Trophoblast cell (in vitro differentiated cells and primary cell): ENCODE measurements at regions not wholly inside any gene's neighbourhood (a gene's known extent, or its start where the extent isn't known, plus 50 kb on each side); places are given as distances from the start of the nearest gene placed in this dataset.

ENCODE experiments used
- DNase-seq, 2 donors: peaks; one replicate each; pipeline ENCODE4 v3.0.0-alpha.2; 2016
- H2AFZ ChIP-seq: 2 replicates; pipeline ENCODE4 v1.6.1; 2013; ENCODE audit warnings: low read length, moderate library complexity, mild to moderate bottlenecking; ENCODE audit not compliant: insufficient read depth, poor library complexity
- H2AK5ac ChIP-seq: 2 replicates; pipeline ENCODE4 v1.6.1; 2013; ENCODE audit warnings: mild to moderate bottlenecking, low read length
- H2BK120ac ChIP-seq: 2 replicates; pipeline ENCODE4 v1.6.1; 2013; ENCODE audit warnings: low read length, mild to moderate bottlenecking, moderate library complexity; ENCODE audit not compliant: insufficient read depth, poor library complexity
- H2BK12ac ChIP-seq: 2 replicates; pipeline ENCODE4 v1.6.1; 2013; ENCODE audit warnings: mild to moderate bottlenecking, low read length, moderate library complexity
- H2BK5ac ChIP-seq: 2 replicates; pipeline ENCODE4 v1.6.1; 2013; ENCODE audit warnings: low read length, low read depth, moderate library complexity, mild to moderate bottlenecking; ENCODE audit not compliant: poor library complexity
- H3K14ac ChIP-seq: 2 replicates; pipeline ENCODE4 v1.6.1; 2013; ENCODE audit warnings: mild to moderate bottlenecking, low read length
- H3K18ac ChIP-seq: 2 replicates; pipeline ENCODE4 v1.6.1; 2013; ENCODE audit warnings: mild to moderate bottlenecking, low read length
- H3K23ac ChIP-seq: 2 replicates; pipeline ENCODE4 v1.6.1; 2013; ENCODE audit warnings: low read length
- H3K27ac ChIP-seq: 2 replicates; pipeline ENCODE4 v1.5.1; 2013; ENCODE audit warnings: low read depth, mild to moderate bottlenecking, inconsistent platforms, low read length, moderate library complexity
- H3K27me3 ChIP-seq: 2 replicates; pipeline ENCODE4 v1.6.1; 2013; ENCODE audit warnings: inconsistent platforms, mild to moderate bottlenecking, low read length, moderate library complexity; ENCODE audit not compliant: insufficient read depth
- H3K36me3 ChIP-seq, 2 experiments: 1 replicate in 1 of 2; 2 replicates in 1 of 2; pipeline ENCODE4 v1.6.1; 2013; ENCODE audit warnings: low read length in 2 of 2, mild to moderate bottlenecking in 2 of 2, moderate library complexity in 1 of 2; ENCODE audit not compliant: insufficient read depth in 2 of 2, control insufficient read depth in 1 of 2
- H3K4ac ChIP-seq: 2 replicates; pipeline ENCODE4 v1.6.1; 2013; ENCODE audit warnings: low read depth, mild to moderate bottlenecking, low read length, moderate library complexity
- H3K4me1 ChIP-seq, 2 experiments: 1 replicate in 1 of 2; 2 replicates in 1 of 2; pipeline ENCODE4 v1.6.1; 2013; ENCODE audit warnings: low read length in 2 of 2, mild to moderate bottlenecking in 2 of 2, moderate library complexity in 1 of 2; ENCODE audit not compliant: insufficient read depth in 2 of 2, control insufficient read depth in 1 of 2
- H3K4me2 ChIP-seq: 2 replicates; pipeline ENCODE4 v1.6.1; 2013; ENCODE audit warnings: inconsistent platforms, mild to moderate bottlenecking, low read length, moderate library complexity
- H3K4me3 ChIP-seq: 2 replicates; pipeline ENCODE4 v1.5.1; 2013; ENCODE audit warnings: mild to moderate bottlenecking, low read depth, low read length, inconsistent platforms
- H3K79me1 ChIP-seq: one replicate; pipeline ENCODE4 v1.6.1; 2013; ENCODE audit warnings: low read length
- H3K79me2 ChIP-seq: 2 replicates; pipeline ENCODE4 v1.6.1; 2013; ENCODE audit warnings: low read length, mild to moderate bottlenecking; ENCODE audit not compliant: control insufficient read depth, insufficient read depth, poor library complexity
- H3K9ac ChIP-seq: 2 replicates; pipeline ENCODE4 v1.6.1; 2013; ENCODE audit warnings: mild to moderate bottlenecking, low read length
- H3K9me3 ChIP-seq: 2 replicates; pipeline ENCODE4 v1.6.1; 2013; ENCODE audit warnings: low read depth, mild to moderate bottlenecking, control low read depth, inconsistent platforms, low read length; ENCODE audit not compliant: insufficient read depth
- H4K12ac ChIP-seq: 2 replicates; pipeline ENCODE4 v1.6.1; 2013; ENCODE audit warnings: low read depth, mild to moderate bottlenecking, low read length, moderate library complexity
- H4K8ac ChIP-seq: 2 replicates; pipeline ENCODE4 v1.6.1; 2013; ENCODE audit warnings: low read depth, mild to moderate bottlenecking, low read length, moderate library complexity
- H4K91ac ChIP-seq: one replicate; pipeline ENCODE4 v1.6.1; 2013; ENCODE audit warnings: low read depth, mild to moderate bottlenecking, low read length, moderate library complexity
- WGBS: extraction: QIAGEN DNeasy Blood & Tissue Kit; methylation state at CpG from one replicate; pipeline ENCODE4 v1.1.7; 2013; ENCODE audit warnings: missing lambda C conversion rate; ENCODE audit not compliant: insufficient read length, insufficient coverage; ENCODE audit errors: extremely low coverage; 5-methylcytosine and 5-hydroxymethylcytosine counted together

DNA sequence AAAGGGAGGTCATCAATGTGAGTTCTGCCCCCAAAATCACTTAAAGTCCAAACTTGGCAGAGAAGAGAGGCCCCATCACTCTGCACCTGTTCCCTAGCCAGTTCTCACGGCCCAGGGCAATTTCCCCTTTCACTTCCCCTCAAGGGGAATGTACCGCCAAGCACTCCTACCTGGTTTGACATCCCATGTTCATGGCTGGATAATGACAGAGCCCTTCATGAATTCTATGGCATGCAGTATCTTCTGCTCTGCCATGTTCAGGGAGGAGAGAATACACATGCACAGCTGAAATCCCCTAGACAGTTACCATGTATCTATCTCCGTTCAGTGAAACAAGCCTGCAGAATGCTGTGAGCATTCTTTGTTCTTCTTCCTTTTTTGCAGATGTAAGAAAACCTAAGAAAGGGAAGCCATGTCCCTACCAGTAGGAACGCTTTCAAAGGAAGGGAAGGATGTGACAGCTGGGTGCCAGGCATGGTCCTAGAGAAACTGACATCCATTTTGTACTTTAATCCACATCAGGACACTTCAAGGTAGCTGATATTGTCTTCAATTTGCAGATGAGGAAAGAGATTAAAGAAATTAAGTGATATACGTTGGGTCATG, 79.8 kb upstream of the ARID1B start:
- DNase-seq: no peak
- H3K79me2 ChIP-seq: no peaks in the 10 kb centered on the region
- no peaks in the 10 kb centered on the region for H3K79me1 ChIP-seq
- no peak overlapping the region for H2AFZ ChIP-seq
- H4K91ac ChIP-seq: no peak overlapping the region
- H2AK5ac ChIP-seq: no peak overlapping the region
- H4K12ac ChIP-seq: no peak overlapping the region
- H3K36me3 ChIP-seq: no peaks in the 10 kb centered on the region
- no peak overlapping the region for H3K9ac ChIP-seq
- WGBS: 100% methylated on average over 1 of the region's 5 CpGs
- no peaks in the 10 kb centered on the region for H3K27me3 ChIP-seq
- H3K4me1 ChIP-seq: peaks cover 3 to 9% of the 10 kb centered on the region in 2 experiments
- H3K18ac ChIP-seq: no peak overlapping the region
- no peak overlapping the region for H3K27ac ChIP-seq
- H3K4me2 ChIP-seq: no peak overlapping the region
- no peak overlapping the region for H2BK12ac ChIP-seq
- no peaks in the 10 kb centered on the region for H3K9me3 ChIP-seq
- H4K8ac ChIP-seq: no peak overlapping the region
- H3K14ac ChIP-seq: no peak overlapping the region
- H2BK120ac ChIP-seq: no peak overlapping the region
- no peak overlapping the region for H3K23ac ChIP-seq
- H2BK5ac ChIP-seq: no peak overlapping the region
- no peak overlapping the region for H3K4ac ChIP-seq
- H3K4me3 ChIP-seq: no peak overlapping the region

GRCh38 chr6:156695742-156696141, 81.4 kb upstream of the ARID1B start:
- Histone ChIP-seq H2BK12ac (no peak overlapping the region), H3K4ac (no peak overlapping the region), H2BK120ac (no peak overlapping the region), H3K9ac (no peak overlapping the region), H3K18ac (no peak overlapping the region), H3K23ac (no peak overlapping the region), H3K27ac (no peak overlapping the region), H3K9me3 (no peaks in the 10 kb centered on the region), H2AFZ (no peak overlapping the region), H3K4me3 (no peak overlapping the region), H3K79me1 (no peaks in the 10 kb centered on the region), H3K79me2 (no peaks in the 10 kb centered on the region), H3K4me2 (no peak overlapping the region), H3K4me1 (peaks cover 3 to 9% of the 10 kb centered on the region in 2 experiments), H3K36me3 (no peaks in the 10 kb centered on the region), H4K8ac (no peak overlapping the region), H2BK5ac (no peak overlapping the region), H3K27me3 (no peaks in the 10 kb centered on the region), H2AK5ac (no peak overlapping the region), H4K91ac (no peak overlapping the region), H4K12ac (no peak overlapping the region), H3K14ac (no peak overlapping the region)
- no peak for DNase-seq
- WGBS: no CpG with 5 or more reads among the region's 6 CpGs

- Histone ChIP-seq H3K14ac (no peak overlapping the region), H4K91ac (no peak overlapping the region), H3K27ac (no peak overlapping the region), H3K79me1 (no peaks in the 10 kb centered on the region), H3K36me3 (no peaks in the 10 kb centered on the region), H3K9ac (no peak overlapping the region), H4K12ac (no peak overlapping the region), H2BK120ac (no peak overlapping the region), H3K79me2 (no peaks in the 10 kb centered on the region), H2BK12ac (no peak overlapping the region), H3K27me3 (no peaks in the 10 kb centered on the region), H3K9me3 (no peaks in the 10 kb centered on the region), H4K8ac (no peak overlapping the region), H3K4me1 (peaks cover 3 to 9% of the 10 kb centered on the region in 2 experiments), H2AFZ (no peak overlapping the region), H3K23ac (no peak overlapping the region), H2AK5ac (no peak overlapping the region), H2BK5ac (no peak overlapping the region), H3K18ac (no peak overlapping the region), H3K4ac (no peak overlapping the region), H3K4me3 (no peak overlapping the region), H3K4me2 (no peak overlapping the region)
- no peak for DNase-seq
- no CpG with 5 or more reads among the region's 2 CpGs for WGBS
These were observed 82.5 kb upstream of the ARID1B start for GRCh38 chr6:156694679-156695078.

DNA sequence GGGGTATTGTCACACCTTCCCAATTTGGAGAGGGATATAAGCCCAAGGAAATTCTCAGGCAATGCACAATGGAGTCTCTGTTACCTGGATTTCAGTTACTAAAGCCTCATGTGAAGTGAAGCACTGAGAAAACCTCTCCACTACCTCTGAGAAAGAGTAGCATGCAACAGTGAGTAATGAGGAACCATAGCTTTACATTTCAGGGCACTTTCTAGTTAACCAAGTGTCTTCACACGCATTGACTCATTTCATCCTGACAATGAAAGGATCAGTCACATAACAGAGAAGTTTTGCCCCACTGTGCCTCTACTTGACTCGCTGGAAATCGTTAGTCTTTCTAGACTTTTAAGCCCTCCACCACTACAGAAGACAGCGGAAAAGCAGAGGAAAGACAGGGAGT, 86.2 kb upstream of the ARID1B start:
- H3K4me3 ChIP-seq: no peak overlapping the region
- H3K27me3 ChIP-seq: no peaks in the 10 kb centered on the region
- no peak overlapping the region for H4K8ac ChIP-seq
- no peak overlapping the region for H2BK120ac ChIP-seq
- peaks cover 7 to 10% of the 10 kb centered on the region in 2 experiments for H3K4me1 ChIP-seq
- H3K18ac ChIP-seq: no peak overlapping the region
- no CpG with 5 or more reads among the region's 4 CpGs for WGBS
- no peak overlapping the region for H4K91ac ChIP-seq
- no peak overlapping the region for H3K9ac ChIP-seq
- no peak overlapping the region for H3K4ac ChIP-seq
- H3K14ac ChIP-seq: no peak overlapping the region
- H2AFZ ChIP-seq: no peak overlapping the region
- H3K23ac ChIP-seq: no peak overlapping the region
- H3K9me3 ChIP-seq: no peaks in the 10 kb centered on the region
- H4K12ac ChIP-seq: no peak overlapping the region
- peaks cover 5% of the 10 kb centered on the region for H3K79me2 ChIP-seq
- H3K27ac ChIP-seq: no peak overlapping the region
- no peak for DNase-seq
- H3K79me1 ChIP-seq: peaks cover 11% of the 10 kb centered on the region
- no peak overlapping the region for H2AK5ac ChIP-seq
- H3K4me2 ChIP-seq: no peak overlapping the region
- H2BK12ac ChIP-seq: no peak overlapping the region
- H3K36me3 ChIP-seq: no peaks in the 10 kb centered on the region
- no peak overlapping the region for H2BK5ac ChIP-seq
